HCT116 (cell line): ENCODE measurements at regions not wholly inside any gene's neighbourhood (a gene's known extent, or its start where the extent isn't known, plus 50 kb on each side); places are given as distances from the start of the nearest gene placed in this dataset.

Source experiments
- ATF3 ChIP-seq: IDR thresholded peaks from 2 replicates; pipeline ENCODE4 v1.6.1; 2012
- CBX3 ChIP-seq: IDR thresholded peaks from 2 replicates; pipeline ENCODE4 v1.6.1; 2012; ENCODE audit warnings: low read depth
- CTCF ChIP-seq, 3 experiments: fragments of 200-600 bp in 1 of 3; sonication (generic) in 1 of 3; IDR thresholded peaks in 2 of 3; conservative IDR thresholded peaks in 1 of 3; 2 replicates each; pipeline ENCODE4 v1.5.1; 2012 to 2017; ENCODE audit warnings: low read depth in 2 of 3, low read length in 2 of 3, antibody characterized with exemption in 1 of 3, borderline replicate concordance in 1 of 3, control low read depth in 1 of 3, mild to moderate bottlenecking in 1 of 3, mixed read lengths in 1 of 3, mixed run types in 1 of 3, moderate library complexity in 1 of 3; ENCODE audit not compliant: insufficient read depth in 1 of 3
- EZH2 ChIP-seq: fragments of 200-600 bp; sonication (generic); IDR thresholded peaks from 2 replicates; pipeline ENCODE4 v1.6.1; 2017; ENCODE audit warnings: antibody characterized with exemption, mixed run types
- JUND ChIP-seq: IDR thresholded peaks from 2 replicates; pipeline ENCODE4 v1.6.1; 2012
- POLR2A ChIP-seq: IDR thresholded peaks from 2 replicates; pipeline ENCODE4 v1.7.0; 2011; ENCODE audit warnings: borderline replicate concordance; ENCODE audit not compliant: insufficient read depth, insufficient read length; ENCODE audit errors: extremely low read depth
- POLR2AphosphoS5 ChIP-seq: IDR thresholded peaks from 2 replicates; pipeline ENCODE4 v1.6.1; 2011; ENCODE audit warnings: mild to moderate bottlenecking, low read depth, low read length, moderate library complexity
- REST ChIP-seq: IDR thresholded peaks from 2 replicates; pipeline ENCODE4 v1.6.1; 2012; ENCODE audit warnings: low read depth
- ZNF274 ChIP-seq: fragments of 200-500 bp; sonication (Bioruptor generic); IDR thresholded peaks from 2 replicates; pipeline ENCODE4 v1.6.1; 2014; ENCODE audit warnings: mild to moderate bottlenecking, low read depth, low read length, inconsistent platforms

GRCh38 chr1:22231068-22231593, 88.2 kb upstream of the WNT4 start:
- TF ChIP-seq CTCF (IDR thresholded peaks at IDR 0.05 in 2 of 3, conservative IDR thresholded peaks at IDR 0.05 in 1 of 3; ENCODE audit: borderline replicate concordance in 1 of 3, insufficient read depth in 1 of 3, low read depth in 2 of 3, low read length in 2 of 3) (no peak), ATF3 (no peak), POLR2AphosphoS5 (no peak), EZH2 (no peak), ZNF274 (no peak), POLR2A (no peak), REST (no peak), CBX3 (no peak), JUND (no peak)
